HFFc6 (cell line): ENCODE measurements at regions not wholly inside any gene's neighbourhood (a gene's known extent, or its start where the extent isn't known, plus 50 kb on each side); places are given as distances from the start of the nearest gene placed in this dataset.
"Not testable (repeated sequence)": the region's sequence is repeated elsewhere in the genome, so short reads cannot be mapped to it uniquely, and the experiment has no call there.

Experiments used
- DNase-seq: peaks from one replicate; pipeline ENCODE4 v3.0.0-alpha.2; 2018
- H3K27ac Mint-ChIP-seq: 2 replicates; pipeline ENCODE4 v1.8.0; 2020; ENCODE audit warnings: mild to moderate bottlenecking, mixed read lengths
- H3K27me3 Mint-ChIP-seq: 2 replicates; pipeline ENCODE4 v1.8.0; 2021; ENCODE audit warnings: mild to moderate bottlenecking, moderate library complexity, mixed read lengths; ENCODE audit not compliant: insufficient read depth
- H3K36me3 Mint-ChIP-seq: 2 replicates; pipeline ENCODE4 v1.8.0; 2021; ENCODE audit warnings: low read depth, mixed read lengths
- H3K4me1 Mint-ChIP-seq: 2 replicates; pipeline ENCODE4 v1.8.0; 2020; ENCODE audit warnings: low read depth, mixed read lengths
- H3K4me3 Mint-ChIP-seq: 2 replicates; pipeline ENCODE4 v1.8.0; 2020; ENCODE audit warnings: mild to moderate bottlenecking, moderate library complexity, mixed read lengths
- H3K9me3 Mint-ChIP-seq: 2 replicates; pipeline ENCODE4 v1.8.0; 2020; ENCODE audit warnings: mild to moderate bottlenecking, mixed read lengths
- CTCF ChIP-seq: fragments of 200-600 bp; sonication (generic); IDR thresholded peaks from 2 replicates; pipeline ENCODE4 v1.5.0; 2021; ENCODE audit warnings: antibody characterized with exemption, mild to moderate bottlenecking

DNA sequence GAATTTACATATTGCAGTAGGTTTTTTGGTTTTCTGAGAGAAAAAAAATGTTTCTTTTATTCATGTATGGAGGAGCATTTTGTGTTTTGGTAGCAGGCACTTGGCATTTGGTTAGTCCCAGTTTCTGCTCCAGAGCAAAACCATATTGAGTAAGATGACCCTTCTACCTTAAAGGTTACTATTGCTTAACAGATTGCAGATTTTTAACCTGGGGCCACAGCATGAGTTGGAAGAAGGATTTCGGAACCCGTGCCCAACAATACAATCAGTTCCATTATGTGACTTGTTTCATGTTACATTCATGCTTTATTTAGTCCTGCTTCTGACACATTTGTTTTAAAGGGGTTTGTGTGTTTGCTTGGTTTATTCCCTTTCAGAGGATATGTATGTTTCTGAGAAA lies 496.3 kb downstream of the TFAP2B start:
- Mint-ChIP-seq H3K27me3 (no peaks in the 10 kb centered on the region; the same call in 1 of the 2 replicates), H3K9me3 (peaks cover 40% of the 10 kb centered on the region), H3K36me3 (no peaks in the 10 kb centered on the region), H3K27ac (no peak overlapping the region), H3K4me3 (no peak overlapping the region), H3K4me1 (no peaks in the 10 kb centered on the region)
- no peak for DNase-seq
- TF ChIP-seq CTCF, result no peak

- H3K36me3 Mint-ChIP-seq, result no peaks in the 10 kb centered on the region
- peaks cover 38% of the 10 kb centered on the region for H3K9me3 Mint-ChIP-seq
- H3K4me1 Mint-ChIP-seq, result no peaks in the 10 kb centered on the region
- no peak for DNase-seq
- TF ChIP-seq CTCF, result no peak
- H3K27ac Mint-ChIP-seq, result no peak overlapping the region
- no peak overlapping the region for H3K4me3 Mint-ChIP-seq
- H3K27me3 Mint-ChIP-seq, result no peaks in the 10 kb centered on the region
These were observed 500.0 kb downstream of the TFAP2B start for GRCh38 chr6:51318674-51319073.

GRCh38 chr6:51321477-51321876 lies 502.8 kb downstream of the TFAP2B start:
- not testable (repeated sequence) for H3K27ac Mint-ChIP-seq, H3K4me3 Mint-ChIP-seq, H3K27me3 Mint-ChIP-seq, H3K36me3 Mint-ChIP-seq, H3K4me1 Mint-ChIP-seq, DNase-seq
- peaks cover 38% of the 10 kb centered on the region for H3K9me3 Mint-ChIP-seq

- Mint-ChIP-seq H3K27me3 (no peaks in the 10 kb centered on the region), H3K4me1 (no peaks in the 10 kb centered on the region), H3K9me3 (peaks cover 29% of the 10 kb centered on the region), H3K36me3 (no peaks in the 10 kb centered on the region), H3K27ac (no peak overlapping the region), H3K4me3 (no peak overlapping the region)
- DNase-seq, result no peak
- no peak for TF ChIP-seq CTCF
These were observed 503.8 kb downstream of the TFAP2B start for GRCh38 chr6:51322505-51322904.

DNA sequence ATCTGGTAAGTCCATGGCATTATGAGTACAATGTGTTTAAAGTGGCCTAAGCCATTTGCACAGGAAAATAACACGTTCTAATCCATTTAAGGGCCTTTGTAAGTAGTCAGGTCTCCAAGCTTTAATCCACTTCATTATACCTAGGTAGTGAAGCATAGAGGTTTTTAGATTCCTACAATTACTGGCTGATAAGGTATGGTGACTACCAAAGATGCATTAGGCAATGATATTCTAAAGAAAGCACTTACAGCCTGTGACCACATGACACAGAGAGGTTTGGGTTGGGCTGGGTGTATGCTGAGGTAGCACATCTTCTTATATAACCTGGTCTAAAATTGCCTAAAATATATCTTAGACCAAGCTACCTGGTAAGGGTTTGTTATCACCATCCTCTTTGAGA lies 504.4 kb downstream of the TFAP2B start:
- H3K4me1 Mint-ChIP-seq, result no peaks in the 10 kb centered on the region

GRCh38 chr6:51330971-51331370 lies 512.3 kb downstream of the TFAP2B start:
- H3K27me3 Mint-ChIP-seq, result no peaks in the 10 kb centered on the region
- no peak for TF ChIP-seq CTCF
- H3K36me3 Mint-ChIP-seq, result no peaks in the 10 kb centered on the region
- DNase-seq, result no peak
- H3K27ac Mint-ChIP-seq, result no peak overlapping the region
- no peak overlapping the region for H3K4me3 Mint-ChIP-seq
- no peaks in the 10 kb centered on the region for H3K4me1 Mint-ChIP-seq
- H3K9me3 Mint-ChIP-seq, result peaks cover 40% of the 10 kb centered on the region

More for the DNA sequence above, 504.4 kb downstream of the TFAP2B start:
- Mint-ChIP-seq H3K27ac (no peak overlapping the region), H3K4me3 (no peak overlapping the region), H3K36me3 (no peaks in the 10 kb centered on the region), H3K9me3 (peaks cover 29% of the 10 kb centered on the region), H3K27me3 (no peaks in the 10 kb centered on the region)
- no peak for TF ChIP-seq CTCF
- no peak for DNase-seq
